BJ (cell line): ENCODE measurements at regions not wholly inside any gene's neighbourhood (a gene's known extent, or its start where the extent isn't known, plus 50 kb on each side); places are given as distances from the start of the nearest gene placed in this dataset.

ENCODE experiments used
- CTCF ChIA-PET: fragments of 350-600 bp; formaldehyde crosslinking; extraction: SDS; loops from one replicate; lab custom pipeline; 2021; ENCODE audit warnings: antibody characterized with exemption, inconsistent platforms; lab: Yijun Ruan, JAX
- POLR2A ChIA-PET: fragments of 300-600 bp; sonication (Branson Sonifier 250); formaldehyde crosslinking; extraction: SDS; loops from one replicate; lab custom pipeline; 2021; ENCODE audit warnings: antibody characterized with exemption; lab: Charles Lee
- DNase-seq: peaks from one replicate; pipeline ENCODE4 v3.0.0-alpha.2; 2011; ENCODE audit warnings: low read depth
- H3K27me3 ChIP-seq: 2 replicates; pipeline ENCODE4 v1.6.0; 2011; ENCODE audit warnings: low read length; ENCODE audit not compliant: control insufficient read depth, insufficient read depth
- H3K36me3 ChIP-seq: 2 replicates; pipeline ENCODE4 v1.5.1; 2011; ENCODE audit warnings: low read length; ENCODE audit not compliant: control insufficient read depth, insufficient read depth
- H3K4me3 ChIP-seq: 2 replicates; pipeline ENCODE4 v1.5.1; 2011; ENCODE audit warnings: low read depth, mild to moderate bottlenecking, control low read depth, low read length
- TF ChIP-seq, protein P1 (sequence below): IDR thresholded peaks from 2 replicates; pipeline ENCODE4 v1.5.1; 2011; ENCODE audit warnings: low read depth, mild to moderate bottlenecking, control low read depth, inconsistent platforms, low read length, moderate library complexity; ENCODE audit not compliant: insufficient read depth

DNA sequence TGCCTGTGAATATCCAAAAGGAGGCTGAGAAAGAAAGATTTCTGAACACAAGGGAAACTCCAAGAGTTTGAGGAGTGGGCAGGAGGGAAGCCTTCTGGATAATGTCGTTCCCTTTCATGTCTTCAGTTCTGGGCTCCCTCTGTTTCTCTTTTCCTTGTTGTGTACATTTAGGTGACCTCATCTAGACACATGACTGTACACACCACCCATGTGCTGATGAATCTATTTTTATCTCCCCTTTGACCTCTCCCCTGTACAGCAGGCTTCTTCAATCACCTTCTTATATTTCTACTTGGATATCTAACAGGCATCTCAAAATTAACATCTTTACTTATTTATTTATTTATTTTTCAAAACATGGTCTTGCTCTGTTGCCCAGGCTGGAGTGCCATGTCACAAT, 363.1 kb downstream of the GATA3 start:
- no peaks in the 10 kb centered on the region for H3K27me3 ChIP-seq
- H3K36me3 ChIP-seq = no peaks in the 10 kb centered on the region
- DNase-seq = no peak
- ChIA-PET POLR2A (no interaction called here), CTCF (no interaction called here)
- TF ChIP-seq, protein P1, sequence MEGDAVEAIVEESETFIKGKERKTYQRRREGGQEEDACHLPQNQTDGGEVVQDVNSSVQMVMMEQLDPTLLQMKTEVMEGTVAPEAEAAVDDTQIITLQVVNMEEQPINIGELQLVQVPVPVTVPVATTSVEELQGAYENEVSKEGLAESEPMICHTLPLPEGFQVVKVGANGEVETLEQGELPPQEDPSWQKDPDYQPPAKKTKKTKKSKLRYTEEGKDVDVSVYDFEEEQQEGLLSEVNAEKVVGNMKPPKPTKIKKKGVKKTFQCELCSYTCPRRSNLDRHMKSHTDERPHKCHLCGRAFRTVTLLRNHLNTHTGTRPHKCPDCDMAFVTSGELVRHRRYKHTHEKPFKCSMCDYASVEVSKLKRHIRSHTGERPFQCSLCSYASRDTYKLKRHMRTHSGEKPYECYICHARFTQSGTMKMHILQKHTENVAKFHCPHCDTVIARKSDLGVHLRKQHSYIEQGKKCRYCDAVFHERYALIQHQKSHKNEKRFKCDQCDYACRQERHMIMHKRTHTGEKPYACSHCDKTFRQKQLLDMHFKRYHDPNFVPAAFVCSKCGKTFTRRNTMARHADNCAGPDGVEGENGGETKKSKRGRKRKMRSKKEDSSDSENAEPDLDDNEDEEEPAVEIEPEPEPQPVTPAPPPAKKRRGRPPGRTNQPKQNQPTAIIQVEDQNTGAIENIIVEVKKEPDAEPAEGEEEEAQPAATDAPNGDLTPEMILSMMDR = no peak
- no peak overlapping the region for H3K4me3 ChIP-seq

DNA sequence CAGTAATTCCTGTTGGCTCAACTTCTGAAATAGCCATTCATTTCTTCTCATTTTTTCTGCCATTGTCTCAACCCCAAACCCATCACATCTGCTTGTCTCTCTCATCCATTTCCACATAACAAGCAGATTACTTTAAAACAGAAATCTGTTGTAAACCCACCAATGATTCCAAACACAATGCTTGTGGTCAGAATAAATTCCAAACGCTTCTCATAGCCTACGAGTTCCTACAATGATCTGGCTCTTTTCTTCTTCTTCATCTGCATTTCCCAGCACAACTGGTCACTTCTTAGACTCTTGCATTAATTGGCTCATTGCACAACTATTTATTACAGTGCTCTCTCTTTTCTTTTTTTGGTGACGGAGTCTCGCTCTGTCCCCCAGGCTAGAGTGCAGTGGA, 364.1 kb downstream of the GATA3 start:
- TF ChIP-seq, protein P1 = no peak
- Histone ChIP-seq H3K27me3 (no peaks in the 10 kb centered on the region), H3K36me3 (no peaks in the 10 kb centered on the region), H3K4me3 (no peak overlapping the region)
- ChIA-PET CTCF (no interaction called here), POLR2A (no interaction called here)
- DNase-seq = peak; percentile 82

DNA sequence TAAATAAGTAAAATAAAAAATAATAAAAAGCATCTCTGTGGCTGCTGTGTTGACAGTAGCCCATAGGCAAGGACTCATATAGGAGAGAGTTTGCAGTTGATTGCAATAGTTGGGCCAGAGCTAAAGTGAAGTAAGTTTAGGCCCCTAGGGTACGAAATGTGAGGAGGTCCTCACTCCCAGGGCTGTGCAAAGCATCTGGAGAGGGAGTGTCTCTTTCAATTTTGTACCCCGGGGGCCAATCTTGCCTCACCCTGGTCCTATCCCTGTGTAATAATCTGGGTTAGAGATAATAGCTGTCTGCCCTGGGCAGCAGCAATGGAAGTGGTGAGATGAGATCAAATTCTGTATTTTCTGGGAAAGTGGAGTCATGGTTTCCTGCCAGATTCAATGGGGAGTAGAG, 365.7 kb downstream of the GATA3 start:
- CTCF ChIA-PET = no interaction called here
- TF ChIP-seq, protein P1 = no peak
- Histone ChIP-seq H3K4me3 (no peak overlapping the region), H3K36me3 (no peaks in the 10 kb centered on the region), H3K27me3 (no peaks in the 10 kb centered on the region)
- POLR2A ChIA-PET = no interaction called here
- DNase-seq = no peak

DNA sequence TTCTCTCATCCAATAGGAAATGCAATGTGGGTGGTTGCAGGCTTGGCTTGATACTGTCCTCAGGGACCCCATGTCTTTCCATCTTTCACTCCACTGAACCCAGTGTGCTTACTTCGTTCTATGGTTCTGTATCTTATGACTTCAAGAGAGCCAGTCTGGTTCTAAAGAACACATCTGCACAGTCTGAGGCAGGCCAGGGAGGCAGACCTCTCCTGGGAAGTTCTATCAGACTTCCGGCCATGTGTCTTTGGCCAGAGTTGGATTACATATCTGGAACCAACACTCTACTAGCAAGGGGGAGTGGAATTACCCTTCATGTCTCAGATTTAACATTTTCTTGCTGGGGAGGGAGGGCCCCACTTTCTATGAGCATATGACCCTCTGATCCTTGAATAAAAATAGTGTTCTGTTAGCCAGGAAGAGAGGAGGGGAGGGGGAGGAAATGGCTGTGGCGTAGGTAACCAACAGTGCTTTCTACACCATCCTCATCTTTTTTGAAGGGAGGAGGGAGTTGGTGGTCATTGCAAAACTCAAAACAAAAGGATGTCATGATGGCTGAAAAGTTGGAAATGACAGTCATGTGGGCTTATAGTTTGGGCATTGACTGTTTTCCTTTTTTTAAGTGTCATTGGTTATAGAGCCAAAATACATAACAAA, 370.2 kb downstream of the GATA3 start:
- no peaks in the 10 kb centered on the region for H3K27me3 ChIP-seq
- POLR2A ChIA-PET = no interaction called here
- no peak for DNase-seq
- CTCF ChIA-PET = no interaction called here
- H3K36me3 ChIP-seq = no peaks in the 10 kb centered on the region
- TF ChIP-seq, protein P1 = no peak
- H3K4me3 ChIP-seq = no peak overlapping the region

DNA sequence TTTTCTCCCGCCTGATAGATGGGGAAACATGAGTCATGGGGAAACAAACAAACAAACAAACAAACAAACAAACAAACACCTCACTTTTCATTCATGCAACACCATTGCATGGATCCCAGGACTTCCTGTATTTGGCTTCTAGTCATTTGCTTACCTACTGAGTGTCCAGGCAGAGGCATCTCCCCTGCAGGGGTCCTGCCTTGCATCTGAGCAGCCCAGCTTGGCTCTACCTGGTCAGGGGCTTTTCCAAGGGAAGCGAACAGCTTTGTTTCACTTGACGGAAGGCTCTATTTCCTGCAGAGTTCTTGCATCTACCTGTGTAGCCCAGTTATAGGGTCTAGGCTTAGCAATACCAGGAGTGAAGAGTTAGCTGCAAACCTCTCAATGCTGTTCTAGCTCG, 374.2 kb downstream of the GATA3 start:
- no peaks in the 10 kb centered on the region for H3K27me3 ChIP-seq
- ChIA-PET CTCF (no interaction called here), POLR2A (interaction anchor here (0.6 kb wide), 1 partner anchor 1724 kb away, joined by 15 read pairs; no protein-coding TSS in a partner anchor)
- no peak overlapping the region for H3K4me3 ChIP-seq
- DNase-seq = no peak
- TF ChIP-seq, protein P1 = no peak
- no peaks in the 10 kb centered on the region for H3K36me3 ChIP-seq
